SK-N-SH (cell line): ENCODE measurements at regions not wholly inside any gene's neighbourhood (a gene's known extent, or its start where the extent isn't known, plus 50 kb on each side); places are given as distances from the start of the nearest gene placed in this dataset.

Experiments
- CTCF ChIA-PET: fragments of 300-600, 350-600 bp; formaldehyde crosslinking; extraction: SDS; loops from one replicate; lab custom pipeline; 2021; lab: Yijun Ruan, JAX
- POLR2A ChIA-PET: fragments of 350-600 bp; sonication (Branson Sonifier 250); formaldehyde crosslinking; extraction: SDS; loops from one replicate; lab custom pipeline; 2020; ENCODE audit warnings: antibody characterized with exemption, inconsistent platforms; lab: Yijun Ruan, JAX
- DNase-seq: peaks from one replicate; pipeline ENCODE4 v3.0.0; 2012
- H2AFZ ChIP-seq: fragments of 200-600 bp; sonication (generic); 2 replicates; pipeline ENCODE4 v1.8.1; 2016; ENCODE audit warnings: antibody characterized with exemption, mild to moderate bottlenecking, low read depth
- H3F3A ChIP-seq: fragments of 200-600 bp; sonication (generic); replicated peaks from 2 replicates; pipeline ENCODE3; 2016; ENCODE audit warnings: antibody characterized with exemption, mild to moderate bottlenecking; ENCODE audit not compliant: insufficient read depth
- H3K27ac ChIP-seq, 2 experiments: fragments of 200-500 bp in 1 of 2; fragments of 200-600 bp in 1 of 2; sonication (Bioruptor generic) in 1 of 2; sonication (generic), shearing (Covaris generic) in 1 of 2; 2 replicates each; pipeline versions ENCODE4 v1.5.1 to v1.6.1; 2014 to 2016; ENCODE audit warnings: low read depth in 2 of 2, inconsistent platforms in 1 of 2, low read length in 1 of 2, mild to moderate bottlenecking in 1 of 2, mixed read lengths in 1 of 2
- H3K27me3 ChIP-seq: fragments of 200-600 bp; sonication (generic), shearing (Covaris generic); 2 replicates; pipeline ENCODE4 v1.6.1; 2016; ENCODE audit warnings: mixed run types; ENCODE audit not compliant: insufficient read depth
- H3K36me3 ChIP-seq, 2 experiments: fragments of 200-500 bp in 1 of 2; fragments of 200-600 bp in 1 of 2; sonication (Bioruptor generic) in 1 of 2; sonication (generic) in 1 of 2; replicated peaks in 1 of 2; 2 replicates each; pipeline versions ENCODE3 to v1.5.1; 2014 to 2016; ENCODE audit warnings: low read length in 1 of 2, mild to moderate bottlenecking in 1 of 2; ENCODE audit not compliant: insufficient read depth in 2 of 2, control insufficient read depth in 1 of 2
- H3K4me1 ChIP-seq, 2 experiments: fragments of 200-500 bp in 1 of 2; fragments of 200-600 bp in 1 of 2; sonication (Bioruptor generic) in 1 of 2; sonication (generic), shearing (Covaris generic) in 1 of 2; 2 replicates each; pipeline versions ENCODE4 v1.5.1 to v1.6.1; 2014 to 2016; ENCODE audit warnings: low read depth in 1 of 2, low read length in 1 of 2, mixed run types in 1 of 2; ENCODE audit not compliant: insufficient read depth in 2 of 2, control insufficient read depth in 1 of 2
- H3K4me2 ChIP-seq: fragments of 200-600 bp; sonication (generic), shearing (Covaris generic); 2 replicates; pipeline ENCODE4 v1.6.1; 2017; ENCODE audit warnings: mixed run types
- H3K4me3 ChIP-seq, 2 experiments: fragments of 200-500 bp in 1 of 2; fragments of 200-600 bp in 1 of 2; sonication (Bioruptor generic) in 1 of 2; sonication (generic), shearing (Covaris generic) in 1 of 2; 2 replicates each; pipeline versions ENCODE4 v1.5.1 to v1.8.1; 2014 to 2016; ENCODE audit warnings: low read depth in 2 of 2, inconsistent platforms in 1 of 2, low read length in 1 of 2, mild to moderate bottlenecking in 1 of 2, mixed read lengths in 1 of 2, moderate library complexity in 1 of 2
- H3K79me2 ChIP-seq: fragments of 200-600 bp; sonication (generic); 2 replicates; pipeline ENCODE4 v1.8.1; 2017; ENCODE audit warnings: mild to moderate bottlenecking; ENCODE audit not compliant: insufficient read depth
- H3K9ac ChIP-seq: fragments of 200-600 bp; sonication (generic); 2 replicates; pipeline ENCODE4 v1.6.1; 2017; ENCODE audit warnings: mixed run types
- H3K9me2 ChIP-seq: fragments of 200-600 bp; sonication (generic); 2 replicates; pipeline ENCODE4 v1.6.1; 2017; ENCODE audit warnings: mixed run types
- H3K9me3 ChIP-seq: fragments of 200-600 bp; sonication (generic); 2 replicates; pipeline ENCODE4 v1.6.1; 2017; ENCODE audit warnings: mixed run types, mild to moderate bottlenecking, moderate library complexity
- H4K20me1 ChIP-seq: fragments of 200-600 bp; sonication (generic); 2 replicates; pipeline ENCODE4 v1.6.1; 2017; ENCODE audit warnings: mild to moderate bottlenecking, mixed run types; ENCODE audit not compliant: insufficient read depth
- ELF1 ChIP-seq: IDR thresholded peaks from 2 replicates; pipeline ENCODE4 v1.4.0; 2012
- FOSL2 ChIP-seq: IDR thresholded peaks from 2 replicates; pipeline ENCODE4 v1.4.0; 2012; ENCODE audit warnings: low read depth, mild to moderate bottlenecking, moderate library complexity, borderline replicate concordance
- FOXJ3 ChIP-seq: sonication (generic); formaldehyde crosslinking; IDR thresholded peaks from 2 replicates; pipeline ENCODE4 v1.5.1; 2020; ENCODE audit warnings: mild to moderate bottlenecking, missing genetic modification reagents
- GABPA ChIP-seq: IDR thresholded peaks from 2 replicates; pipeline ENCODE4 v1.4.0; 2012; ENCODE audit warnings: low read depth, mild to moderate bottlenecking
- GATA2 ChIP-seq: sonication (generic); formaldehyde crosslinking; IDR thresholded peaks from 2 replicates; pipeline ENCODE4 v1.5.0; 2020; ENCODE audit warnings: mild to moderate bottlenecking, missing genetic modification reagents
- MEF2A ChIP-seq: IDR thresholded peaks from 2 replicates; pipeline ENCODE4 v1.4.0; 2012; ENCODE audit warnings: low read depth, borderline replicate concordance
- NRF1 ChIP-seq: IDR thresholded peaks from 2 replicates; pipeline ENCODE4 v1.6.1; 2012; ENCODE audit warnings: low read depth, mild to moderate bottlenecking, low read length
- RCOR1 ChIP-seq: fragments of 150-350 bp; IDR thresholded peaks from 2 replicates; pipeline ENCODE4 v1.6.1; 2017; ENCODE audit warnings: antibody characterized with exemption, low read length
- RFX5 ChIP-seq: IDR thresholded peaks from 2 replicates; pipeline ENCODE4 v1.6.1; 2012; ENCODE audit warnings: mild to moderate bottlenecking, improper control_type of control experiment, low read length
- SIN3A ChIP-seq: IDR thresholded peaks from 2 replicates; pipeline ENCODE4 v1.6.1; 2012; ENCODE audit warnings: low read depth, mild to moderate bottlenecking, low read length, moderate library complexity, borderline replicate concordance
- SMC3 ChIP-seq: IDR thresholded peaks from 2 replicates; pipeline ENCODE4 v1.6.1; 2012; ENCODE audit warnings: low read depth, low read length, improper control_type of control experiment
- YY1 ChIP-seq: IDR thresholded peaks from 2 replicates; pipeline ENCODE4 v1.4.0; 2012; ENCODE audit warnings: low read depth, mild to moderate bottlenecking
- WGBS: methylation state at CpG from one replicate; pipeline ENCODE4 v1.1.6; 2017; ENCODE audit warnings: low lambda C conversion rate; 5-methylcytosine and 5-hydroxymethylcytosine counted together
- TF ChIP-seq, protein P1 (sequence below): fragments of 150-350 bp; IDR thresholded peaks from 2 replicates; pipeline ENCODE4 v1.6.1; 2017; ENCODE audit warnings: antibody characterized with exemption, low read length, low read depth, borderline replicate concordance

DNA sequence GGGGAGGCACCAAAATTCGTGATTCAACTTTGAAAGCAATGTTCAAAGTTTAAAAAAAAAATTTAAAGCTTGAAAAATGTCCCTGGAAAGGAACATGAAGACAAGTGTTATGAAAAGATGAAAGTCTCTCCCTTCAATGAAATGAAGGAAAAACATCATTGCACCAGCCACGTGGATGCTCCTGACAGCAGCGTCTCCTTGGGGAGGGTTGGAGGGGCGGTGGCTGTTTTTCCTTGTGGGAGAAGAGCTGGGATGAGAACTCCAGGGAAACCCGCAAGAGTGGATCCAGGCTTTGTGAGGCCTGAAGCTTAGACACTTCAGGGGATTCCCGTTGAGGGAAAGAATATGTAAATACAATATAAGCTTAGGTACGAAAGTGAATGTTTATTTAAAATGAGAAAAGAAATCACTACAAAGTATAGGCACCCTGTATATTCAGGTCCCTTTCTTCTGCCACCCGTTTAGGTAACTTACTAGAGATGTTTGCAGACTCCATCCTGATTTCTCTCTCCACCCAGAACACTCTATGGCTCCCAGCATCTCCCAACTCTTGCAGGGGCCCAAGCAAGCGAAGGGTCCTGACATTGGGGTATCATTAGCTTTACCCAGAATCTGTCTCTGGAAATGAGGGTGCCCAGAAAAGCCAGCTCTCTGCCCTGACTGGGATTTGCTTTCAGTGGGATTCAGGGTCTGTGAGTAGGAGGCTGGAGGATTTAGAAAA, 63.1 kb upstream of the BAIAP2L1 start:
- no peak overlapping the region for H3K4me2 ChIP-seq
- no peaks in the 10 kb centered on the region for H3K9me2 ChIP-seq
- H3K27ac ChIP-seq: no peak overlapping the region
- H3K27me3 ChIP-seq: no peaks in the 10 kb centered on the region
- H3K4me1 ChIP-seq: peaks cover 0 to 4% of the 10 kb centered on the region in 2 experiments; a peak in 1 of 4 replicates
- H3K9me3 ChIP-seq: no peaks in the 10 kb centered on the region
- H3K79me2 ChIP-seq: no peaks in the 10 kb centered on the region
- no peaks in the 10 kb centered on the region for H4K20me1 ChIP-seq
- no peak overlapping the region for H3K4me3 ChIP-seq
- H2AFZ ChIP-seq: no peak overlapping the region
- POLR2A ChIA-PET: no interaction called here
- CTCF ChIA-PET: interaction anchor here (0.9 to 3.2 kb wide), 3 partner anchors 10 to 376 kb away, joined by 3 to 17 read pairs (median 3); no protein-coding TSS in a partner anchor
- WGBS: 35% methylated on average over 9 of the region's 9 CpGs
- TF ChIP-seq YY1: no peak
- TF ChIP-seq FOXJ3 (CRISPR knock-in tag): no peak
- TF ChIP-seq FOSL2: no peak
- no peak for TF ChIP-seq NRF1
- TF ChIP-seq, protein P1, sequence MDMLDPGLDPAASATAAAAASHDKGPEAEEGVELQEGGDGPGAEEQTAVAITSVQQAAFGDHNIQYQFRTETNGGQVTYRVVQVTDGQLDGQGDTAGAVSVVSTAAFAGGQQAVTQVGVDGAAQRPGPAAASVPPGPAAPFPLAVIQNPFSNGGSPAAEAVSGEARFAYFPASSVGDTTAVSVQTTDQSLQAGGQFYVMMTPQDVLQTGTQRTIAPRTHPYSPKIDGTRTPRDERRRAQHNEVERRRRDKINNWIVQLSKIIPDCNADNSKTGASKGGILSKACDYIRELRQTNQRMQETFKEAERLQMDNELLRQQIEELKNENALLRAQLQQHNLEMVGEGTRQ: no peak
- TF ChIP-seq SIN3A: no peak
- TF ChIP-seq GATA2 (CRISPR knock-in tag): no peak
- TF ChIP-seq ELF1: no peak
- no peak for TF ChIP-seq MEF2A
- no peak for TF ChIP-seq SMC3
- H3K9ac ChIP-seq: no peak overlapping the region
- DNase-seq: no peak
- H3F3A ChIP-seq: no peaks in the 10 kb centered on the region
- no peaks in the 10 kb centered on the region for H3K36me3 ChIP-seq

DNA sequence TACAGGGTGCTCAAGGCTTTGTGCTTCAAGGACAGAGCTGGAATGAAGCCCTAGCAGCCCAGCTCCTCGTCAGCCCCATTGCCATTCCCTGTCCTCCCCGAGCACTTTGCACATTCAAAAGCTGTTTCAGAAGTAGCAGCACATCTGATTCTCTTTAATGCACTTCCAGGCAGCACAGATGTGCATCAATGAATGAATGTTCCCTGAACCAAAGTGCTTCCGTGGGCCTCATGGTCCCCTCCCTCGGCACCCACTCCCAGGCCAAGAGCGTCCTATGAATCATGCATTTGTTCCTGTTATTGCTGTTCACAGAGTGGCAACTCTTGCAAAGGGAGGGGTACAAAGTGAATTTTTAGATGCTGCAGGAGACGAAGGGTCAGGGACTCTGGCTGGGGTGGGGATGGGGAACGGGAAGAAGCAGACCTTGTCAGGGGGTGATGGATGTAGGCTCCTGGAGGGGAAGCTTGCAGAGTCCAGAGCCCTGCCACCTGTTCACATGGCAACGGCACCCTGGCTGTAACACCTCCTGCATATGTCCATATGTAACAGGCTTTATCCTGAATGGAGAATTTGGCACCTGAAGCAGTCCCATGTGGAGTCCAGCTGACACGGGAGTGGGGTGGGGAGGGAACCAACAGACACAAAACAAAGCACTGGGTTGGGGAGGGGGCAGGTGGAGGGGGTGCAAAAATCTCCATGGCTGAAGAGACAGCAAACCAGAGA, 62.2 kb upstream of the BAIAP2L1 start:
- ChIA-PET POLR2A (no interaction called here), CTCF (interaction anchor here (1.0 to 3.2 kb wide), 2 partner anchors 283 to 377 kb away, joined by 3 to 17 read pairs; no protein-coding TSS in a partner anchor)
- 27% methylated on average over 9 of the region's 9 CpGs for WGBS
- TF ChIP-seq GABPA (no peak), NRF1 (no peak), RCOR1 (no peak), FOSL2 (no peak), RFX5 (no peak)
- Histone ChIP-seq H4K20me1 (no peaks in the 10 kb centered on the region), H3K4me2 (no peak overlapping the region), H3K27me3 (no peaks in the 10 kb centered on the region), H3K36me3 (no peaks in the 10 kb centered on the region), H3K27ac (no peak overlapping the region), H3K4me1 (peaks cover 0 to 4% of the 10 kb centered on the region in 2 experiments; a peak in 1 of 4 replicates), H3K79me2 (no peaks in the 10 kb centered on the region), H2AFZ (no peak overlapping the region), H3K9me2 (no peaks in the 10 kb centered on the region), H3F3A (no peaks in the 10 kb centered on the region), H3K4me3 (no peak overlapping the region), H3K9ac (no peak overlapping the region), H3K9me3 (no peaks in the 10 kb centered on the region)
- DNase-seq: no peak
